ENCODE measurements at regions not wholly inside any gene's neighbourhood (a gene's known extent, or its start where the extent isn't known, plus 50 kb on each side); places are given as distances from the start of the nearest gene placed in this dataset.

- DNase-seq (ENCODE audit: low spot score), result no peak
- H3K4me3 ChIP-seq, result no peak overlapping the region
- no peak overlapping the region for H3K27ac ChIP-seq
- no peak for TF ChIP-seq CTCF (IDR thresholded peaks at IDR 0.05)
Measured at GRCh38 chr22:48140261-48140813, 1377.9 kb downstream of the TBC1D22A start.

DNA sequence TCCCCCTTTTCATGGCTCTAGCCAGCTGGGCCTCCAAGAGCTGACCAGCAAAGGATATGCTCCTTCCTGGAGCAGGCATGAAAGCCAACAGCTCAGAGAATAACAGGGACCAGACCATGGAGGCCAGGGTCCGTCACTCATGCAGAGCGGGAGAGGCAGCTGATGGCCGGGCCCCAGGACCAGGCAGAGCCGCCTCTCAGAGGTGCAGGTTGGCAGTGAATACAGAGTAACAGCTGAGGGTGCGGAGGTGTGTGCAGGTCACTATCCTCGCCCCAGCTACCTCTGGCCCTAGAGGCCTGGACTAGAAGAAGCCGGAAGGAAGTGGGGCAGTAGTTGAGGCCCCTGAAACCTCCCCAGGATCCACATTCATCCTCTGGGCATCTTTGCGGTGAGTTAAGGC is 1377.3 kb downstream of the TBC1D22A start:
- TF ChIP-seq CTCF (IDR thresholded peaks at IDR 0.05), result no peak
- H3K27ac ChIP-seq, result no peak overlapping the region
- no peak for DNase-seq (ENCODE audit: low spot score)
- no peak overlapping the region for H3K4me3 ChIP-seq

GRCh38 chr22:48138855-48139254 is 1376.4 kb downstream of the TBC1D22A start:
- no peak for TF ChIP-seq CTCF (IDR thresholded peaks at IDR 0.05)
- DNase-seq (ENCODE audit: low spot score), result no peak
- no peak overlapping the region for H3K4me3 ChIP-seq
- H3K27ac ChIP-seq, result no peak overlapping the region

DNA sequence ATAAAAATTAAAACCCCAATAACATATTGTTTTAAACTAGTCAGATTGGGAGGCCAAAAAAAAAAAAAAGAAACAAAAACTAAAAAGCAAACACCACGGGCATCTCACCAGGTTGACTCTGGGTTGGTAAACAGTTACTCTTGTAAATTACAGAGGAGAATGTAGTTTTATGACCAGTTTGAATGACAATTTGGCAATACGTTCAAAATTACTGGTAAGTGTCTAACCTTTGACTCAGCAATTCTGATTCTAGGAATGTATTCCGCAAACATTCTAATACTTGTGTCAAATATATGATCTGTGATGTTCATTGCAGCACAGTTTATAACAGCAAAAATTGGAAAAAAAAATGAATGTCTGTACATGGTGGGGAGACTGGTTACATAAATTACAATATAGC is 1376.0 kb downstream of the TBC1D22A start:
- DNase-seq (ENCODE audit: low spot score), result no peak
- no peak for TF ChIP-seq CTCF (IDR thresholded peaks at IDR 0.05)
- Histone ChIP-seq H3K27ac (no peak overlapping the region), H3K4me3 (no peak overlapping the region)

- Histone ChIP-seq H3K27ac (no peak overlapping the region), H3K4me3 (no peak overlapping the region)
- no peak for DNase-seq (ENCODE audit: low spot score)
- no peak for TF ChIP-seq CTCF (IDR thresholded peaks at IDR 0.05)
Measured at GRCh38 chr22:48137640-48138039, 1375.2 kb downstream of the TBC1D22A start.

- H3K27ac ChIP-seq, result no peak overlapping the region
- no peak for DNase-seq (ENCODE audit: low spot score)
- no peak overlapping the region for H3K4me3 ChIP-seq
- TF ChIP-seq CTCF (IDR thresholded peaks at IDR 0.05), result no peak
Measured at GRCh38 chr22:48135592-48135991, 1373.1 kb downstream of the TBC1D22A start.

- H3K4me3 ChIP-seq, result no peak overlapping the region
- no peak overlapping the region for H3K27ac ChIP-seq
- no peak for TF ChIP-seq CTCF (IDR thresholded peaks at IDR 0.05)
- DNase-seq (ENCODE audit: low spot score), result no peak
Measured at GRCh38 chr22:48125416-48125815, 1363.0 kb downstream of the TBC1D22A start.
